Activated T-helper 17 cell treated with anti-CD3 and anti-CD28 coated beads, Interleukin-2, amount 50 U/mL, for 72 hours (primary cell): ENCODE measurements at regions not wholly inside any gene's neighbourhood (a gene's known extent, or its start where the extent isn't known, plus 50 kb on each side); places are given as distances from the start of the nearest gene placed in this dataset.

ENCODE experiments used
- ATAC-seq: fragments of 150-1000 bp; cut with Tn5 transposase; replicated peaks from 2 replicates; pipeline ENCODE4 v1.10.0; 2021; ENCODE audit warnings: mild to moderate bottlenecking, moderate library complexity
- H3K27ac Mint-ChIP-seq: one replicate; pipeline ENCODE4 v1.8.0; 2022; ENCODE audit warnings: mixed read lengths
- H3K27me3 Mint-ChIP-seq: one replicate; pipeline ENCODE4 v1.8.0; 2022; ENCODE audit warnings: mixed read lengths
- H3K36me3 Mint-ChIP-seq: one replicate; pipeline ENCODE4 v1.8.0; 2022; ENCODE audit warnings: low read depth, mild to moderate bottlenecking, mixed read lengths
- H3K4me1 Mint-ChIP-seq: one replicate; pipeline ENCODE4 v1.8.0; 2022; ENCODE audit warnings: mixed read lengths
- H3K4me3 Mint-ChIP-seq: one replicate; pipeline ENCODE4 v1.8.0; 2022; ENCODE audit warnings: mild to moderate bottlenecking, mixed read lengths
- H3K9me3 Mint-ChIP-seq: one replicate; pipeline ENCODE4 v1.8.0; 2022; ENCODE audit warnings: mixed read lengths

DNA sequence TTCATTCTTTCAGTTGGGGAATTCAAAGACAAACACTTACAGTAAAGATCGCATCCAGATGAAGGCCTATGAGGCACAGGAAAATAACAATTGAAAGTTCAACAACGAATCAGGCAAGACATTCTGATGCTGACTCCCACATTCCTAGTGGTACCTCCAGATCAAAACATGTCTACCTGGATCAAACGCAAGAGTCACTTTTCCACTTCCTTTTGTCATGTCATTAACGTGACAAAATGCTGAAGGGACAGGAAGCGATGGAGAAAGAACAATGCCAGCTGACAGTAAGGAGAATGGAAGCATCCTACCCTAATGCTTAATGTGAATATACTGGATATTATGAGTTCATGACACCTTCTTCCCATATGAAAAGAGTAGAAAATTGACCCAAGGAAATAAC is 365.4 kb upstream of the CDH11 start:
- no peak overlapping the region for H3K27ac Mint-ChIP-seq
- H3K9me3 Mint-ChIP-seq = peaks cover 6% of the 10 kb centered on the region
- H3K4me3 Mint-ChIP-seq = no peak overlapping the region
- H3K36me3 Mint-ChIP-seq = no peaks in the 10 kb centered on the region
- no peak for ATAC-seq
- H3K4me1 Mint-ChIP-seq = no peaks in the 10 kb centered on the region
- H3K27me3 Mint-ChIP-seq = no peaks in the 10 kb centered on the region

DNA sequence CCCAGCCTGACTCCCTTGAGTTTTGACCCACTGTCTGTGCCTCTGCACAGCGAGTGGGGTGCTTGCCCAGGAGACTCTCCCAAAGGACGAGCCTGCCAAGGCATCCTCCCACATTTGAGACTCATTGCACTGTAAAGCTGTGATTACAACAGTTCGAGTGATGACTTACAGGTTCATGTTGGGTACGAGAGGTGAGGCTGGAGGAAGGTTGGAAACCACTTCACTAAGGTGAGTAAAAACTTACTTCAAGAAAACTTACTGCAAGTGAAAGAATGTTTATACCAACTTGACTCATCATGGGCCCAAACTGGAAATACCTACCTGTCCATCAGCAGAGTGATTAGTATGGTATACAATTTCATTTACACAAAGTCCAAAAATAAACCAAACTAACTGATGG is 360.1 kb upstream of the CDH11 start:
- no peaks in the 10 kb centered on the region for H3K27me3 Mint-ChIP-seq
- no peak overlapping the region for H3K4me3 Mint-ChIP-seq
- no peaks in the 10 kb centered on the region for H3K36me3 Mint-ChIP-seq
- no peak for ATAC-seq
- H3K27ac Mint-ChIP-seq = no peak overlapping the region
- peaks cover 2% of the 10 kb centered on the region for H3K9me3 Mint-ChIP-seq
- no peaks in the 10 kb centered on the region for H3K4me1 Mint-ChIP-seq

DNA sequence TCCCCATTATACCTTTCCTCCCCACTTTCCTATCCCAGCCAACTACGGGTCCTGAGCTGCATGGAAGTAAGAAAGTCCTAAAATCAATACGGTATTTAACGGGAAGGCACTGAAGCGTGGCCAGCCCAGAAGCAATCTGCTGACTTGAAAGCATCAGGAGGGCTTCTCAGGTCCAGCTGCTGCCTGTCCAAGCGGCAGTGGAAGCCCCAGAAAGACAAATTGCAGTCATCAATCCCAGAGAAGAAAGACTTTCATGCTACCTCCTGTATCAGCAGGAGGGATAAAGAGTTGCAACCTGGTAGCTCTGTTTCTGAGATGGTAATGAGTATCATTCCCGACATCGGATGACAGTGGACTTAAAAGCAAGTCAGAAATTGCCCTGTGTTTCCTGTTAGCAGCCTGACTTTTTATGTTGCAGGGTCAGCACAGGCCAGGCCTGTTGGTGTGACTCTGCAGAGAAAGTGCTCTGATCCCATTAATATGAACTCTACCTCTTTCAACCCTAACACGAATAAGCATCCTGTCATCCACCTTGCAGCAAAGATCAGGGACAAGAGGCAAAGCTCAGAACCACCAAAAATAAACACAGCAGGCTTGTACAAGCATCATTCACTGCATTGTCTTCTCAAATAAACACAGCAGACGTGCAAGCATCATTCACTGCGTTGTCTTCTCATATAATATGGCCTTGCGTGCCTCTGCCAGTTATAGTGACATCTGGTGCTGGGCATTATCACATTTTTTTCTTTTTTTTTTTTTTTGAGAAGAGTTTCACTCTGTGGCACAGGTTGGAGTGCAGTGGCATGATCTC is 358.6 kb upstream of the CDH11 start:
- ATAC-seq = no peak
- H3K27me3 Mint-ChIP-seq = no peaks in the 10 kb centered on the region
- H3K9me3 Mint-ChIP-seq = peaks cover 5% of the 10 kb centered on the region
- no peak overlapping the region for H3K27ac Mint-ChIP-seq
- no peaks in the 10 kb centered on the region for H3K36me3 Mint-ChIP-seq
- H3K4me1 Mint-ChIP-seq = no peaks in the 10 kb centered on the region
- no peak overlapping the region for H3K4me3 Mint-ChIP-seq

DNA sequence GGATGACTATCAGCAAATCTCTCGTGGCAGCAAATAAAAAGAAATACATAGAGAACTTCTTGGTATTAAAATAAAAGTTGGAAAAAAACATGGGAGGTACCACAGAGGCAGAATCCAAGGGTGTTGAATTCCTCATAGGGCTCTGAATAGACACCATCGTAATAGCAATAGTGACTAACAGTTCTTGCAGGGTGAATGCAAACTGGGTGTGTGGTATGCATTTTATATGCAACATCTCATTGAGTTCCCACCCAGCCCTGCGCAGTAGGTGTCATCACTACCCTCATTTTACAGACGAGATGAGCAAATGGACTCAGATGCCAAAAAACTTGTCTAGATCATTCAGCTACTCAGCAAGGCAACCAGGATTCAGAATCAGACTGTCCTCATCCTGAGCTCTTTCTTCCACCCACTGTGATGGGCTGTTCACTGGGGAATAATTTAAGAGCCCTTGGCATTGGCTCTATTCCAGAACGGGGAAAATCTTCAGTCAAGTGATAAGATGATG is 354.6 kb upstream of the CDH11 start:
- no peaks in the 10 kb centered on the region for H3K4me1 Mint-ChIP-seq
- H3K27me3 Mint-ChIP-seq = no peaks in the 10 kb centered on the region
- H3K4me3 Mint-ChIP-seq = no peak overlapping the region
- H3K9me3 Mint-ChIP-seq = peaks cover 9% of the 10 kb centered on the region
- H3K36me3 Mint-ChIP-seq = no peaks in the 10 kb centered on the region
- ATAC-seq = no peak
- no peak overlapping the region for H3K27ac Mint-ChIP-seq

DNA sequence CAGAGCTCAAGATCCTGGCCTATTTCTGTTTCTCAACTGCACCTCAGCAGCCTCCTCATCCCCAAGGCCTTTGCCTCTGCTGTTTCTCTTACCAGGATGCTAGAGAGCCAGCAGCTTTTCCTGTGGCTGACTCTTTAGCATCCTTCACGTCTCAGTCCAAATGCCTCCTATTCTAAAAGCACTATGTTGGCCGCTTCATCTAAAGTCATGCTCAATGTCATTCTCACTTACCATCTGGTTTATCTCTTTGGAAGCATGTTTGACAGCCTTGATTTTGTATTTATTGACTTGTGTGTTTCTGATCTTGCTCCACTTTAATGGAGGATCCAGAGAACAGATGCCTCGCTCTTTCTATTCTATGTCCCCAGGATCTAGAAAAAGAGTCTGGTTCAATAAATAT is 351.8 kb upstream of the CDH11 start:
- no peak overlapping the region for H3K4me3 Mint-ChIP-seq
- ATAC-seq = no peak
- H3K36me3 Mint-ChIP-seq = no peaks in the 10 kb centered on the region
- no peak overlapping the region for H3K27ac Mint-ChIP-seq
- peaks cover 9% of the 10 kb centered on the region for H3K9me3 Mint-ChIP-seq
- no peaks in the 10 kb centered on the region for H3K4me1 Mint-ChIP-seq
- H3K27me3 Mint-ChIP-seq = no peaks in the 10 kb centered on the region

DNA sequence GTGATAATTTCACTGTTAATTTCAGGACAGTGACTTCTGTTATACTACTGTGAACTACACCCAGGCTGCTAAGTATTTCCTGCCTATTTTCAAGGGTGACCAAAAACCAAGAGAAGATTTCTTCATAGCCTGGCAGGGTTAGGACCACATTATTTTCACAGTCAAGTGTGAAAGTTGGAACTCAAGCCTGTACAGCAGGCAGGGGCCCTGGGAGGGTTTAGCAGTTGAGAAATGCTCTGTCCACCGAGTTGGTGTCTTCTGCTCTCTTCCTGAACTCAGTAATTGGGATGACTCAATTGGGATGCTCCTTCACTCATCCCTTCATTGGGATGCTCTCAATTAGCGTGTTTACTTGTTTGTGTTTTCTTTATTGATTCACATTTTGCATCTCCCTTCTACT is 347.3 kb upstream of the CDH11 start:
- H3K27me3 Mint-ChIP-seq = no peaks in the 10 kb centered on the region
- ATAC-seq = no peak
- no peaks in the 10 kb centered on the region for H3K4me1 Mint-ChIP-seq
- no peaks in the 10 kb centered on the region for H3K36me3 Mint-ChIP-seq
- peaks cover 4% of the 10 kb centered on the region for H3K9me3 Mint-ChIP-seq
- no peak overlapping the region for H3K27ac Mint-ChIP-seq
- H3K4me3 Mint-ChIP-seq = no peak overlapping the region

DNA sequence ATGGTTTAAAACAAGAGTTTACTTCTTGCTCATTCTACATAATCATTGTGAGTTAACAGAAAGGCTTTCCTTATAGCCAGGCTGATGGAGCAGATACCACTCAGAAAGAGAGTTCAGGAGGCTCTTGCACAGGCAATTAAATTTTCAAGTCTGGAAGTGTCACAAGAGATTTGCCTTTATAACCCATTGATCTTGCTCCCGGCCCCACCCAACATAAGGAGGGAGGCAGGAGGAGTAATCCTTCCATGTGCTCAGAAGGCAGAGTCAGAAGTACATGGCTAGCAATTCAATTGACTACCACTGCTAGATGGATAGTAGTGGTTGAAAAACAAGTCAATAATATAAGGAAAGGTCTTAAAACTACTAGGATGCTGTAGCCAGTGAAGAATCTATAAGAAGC is 346.3 kb upstream of the CDH11 start:
- Mint-ChIP-seq H3K4me1 (no peaks in the 10 kb centered on the region), H3K27ac (no peak overlapping the region), H3K9me3 (no peaks in the 10 kb centered on the region), H3K27me3 (no peaks in the 10 kb centered on the region), H3K4me3 (no peak overlapping the region), H3K36me3 (no peaks in the 10 kb centered on the region)
- ATAC-seq = no peak

DNA sequence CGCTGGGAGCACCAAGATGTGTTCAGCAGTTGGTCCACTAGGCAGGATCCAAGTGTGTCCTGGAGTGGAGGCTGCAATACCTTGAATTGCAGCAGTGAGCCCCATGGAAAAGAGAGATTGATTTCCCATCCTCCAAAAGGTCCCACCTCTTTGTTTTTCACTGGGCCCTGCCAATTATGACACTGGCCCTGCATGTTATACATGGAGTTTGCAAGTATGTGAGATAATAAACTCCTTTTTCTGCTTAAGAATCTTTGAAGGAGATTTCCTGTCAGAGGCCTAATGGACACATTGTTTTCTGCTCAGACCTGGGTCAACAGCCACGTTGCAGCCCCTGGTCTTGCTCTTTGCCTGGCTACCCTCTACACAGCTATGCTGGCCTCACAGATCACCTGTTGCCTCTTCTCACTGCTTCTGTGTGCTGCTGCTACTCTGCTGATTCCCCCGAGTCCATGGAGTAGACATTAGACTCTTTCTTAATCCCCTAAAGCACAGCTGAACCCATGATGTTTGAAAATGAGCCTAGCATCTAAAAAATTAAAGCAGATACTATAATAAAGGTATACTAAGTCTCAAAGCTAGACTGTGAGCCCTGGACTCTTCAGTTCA is 341.9 kb upstream of the CDH11 start:
- Mint-ChIP-seq H3K36me3 (no peaks in the 10 kb centered on the region), H3K9me3 (peaks cover 4% of the 10 kb centered on the region), H3K27me3 (no peaks in the 10 kb centered on the region), H3K4me1 (no peaks in the 10 kb centered on the region), H3K4me3 (no peak overlapping the region), H3K27ac (no peak overlapping the region)
- no peak for ATAC-seq

DNA sequence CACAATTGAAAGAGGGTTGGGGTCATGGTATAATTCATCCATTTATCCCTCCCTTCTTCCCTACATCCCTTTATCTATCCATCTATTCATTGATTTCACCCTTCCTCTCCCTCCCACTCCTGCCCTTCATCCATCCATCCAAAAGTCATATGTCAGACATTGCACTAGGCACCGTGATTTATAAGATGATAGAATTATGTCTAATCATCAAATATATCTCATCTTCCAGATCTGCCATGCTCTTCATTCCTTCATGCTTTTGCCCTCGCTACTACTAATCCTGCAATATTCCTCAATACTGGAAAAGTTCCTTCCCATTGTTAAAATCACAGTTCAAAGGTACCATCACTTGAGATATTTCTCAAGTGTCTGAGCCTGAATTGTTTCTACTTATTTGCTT is 335.2 kb upstream of the CDH11 start:
- Mint-ChIP-seq H3K27ac (no peak overlapping the region), H3K4me3 (no peak overlapping the region), H3K9me3 (peaks cover 16% of the 10 kb centered on the region), H3K36me3 (no peaks in the 10 kb centered on the region), H3K4me1 (no peaks in the 10 kb centered on the region), H3K27me3 (no peaks in the 10 kb centered on the region)
- no peak for ATAC-seq

DNA sequence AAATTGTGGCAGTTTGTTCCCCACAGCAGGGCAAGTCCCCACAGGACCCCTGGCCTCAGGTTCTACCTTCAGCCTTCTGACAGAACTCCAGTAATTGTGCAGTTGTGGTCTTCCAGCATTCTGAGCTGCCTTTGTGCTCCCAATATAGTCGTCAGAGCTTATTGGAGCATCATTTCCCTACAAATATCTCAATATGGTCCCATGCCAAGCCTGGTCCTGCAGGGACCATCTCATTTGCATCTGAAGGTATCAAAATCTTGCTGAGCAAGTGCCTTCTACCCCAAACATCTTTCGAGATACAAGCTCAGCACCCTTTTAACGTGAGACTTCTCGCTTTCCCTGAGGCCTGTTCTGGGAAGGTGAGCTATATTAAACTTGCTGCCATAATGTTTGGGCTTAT is 333.9 kb upstream of the CDH11 start:
- no peaks in the 10 kb centered on the region for H3K4me1 Mint-ChIP-seq
- no peaks in the 10 kb centered on the region for H3K36me3 Mint-ChIP-seq
- peaks cover 13% of the 10 kb centered on the region for H3K9me3 Mint-ChIP-seq
- H3K4me3 Mint-ChIP-seq = no peak overlapping the region
- no peaks in the 10 kb centered on the region for H3K27me3 Mint-ChIP-seq
- no peak overlapping the region for H3K27ac Mint-ChIP-seq
- ATAC-seq = no peak

DNA sequence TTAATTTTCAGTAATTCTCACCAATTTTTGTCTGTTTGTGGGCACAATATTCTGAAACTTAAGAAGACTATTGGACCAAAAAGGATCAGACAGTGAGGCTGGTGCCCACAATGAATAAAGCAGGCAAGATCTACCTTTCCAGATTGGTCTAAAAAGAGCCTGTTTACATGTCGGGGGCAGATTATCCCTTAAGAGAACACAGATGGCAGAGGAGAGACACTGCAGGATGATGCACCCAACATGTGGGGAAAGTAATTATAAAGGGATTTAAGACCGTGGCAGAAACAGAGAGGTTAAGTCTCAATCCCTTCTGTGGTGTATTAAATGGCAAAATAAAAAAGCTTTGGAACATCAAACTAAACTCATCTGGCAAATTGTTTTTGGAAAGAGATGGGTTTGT is 331.8 kb upstream of the CDH11 start:
- H3K4me1 Mint-ChIP-seq = no peaks in the 10 kb centered on the region

DNA sequence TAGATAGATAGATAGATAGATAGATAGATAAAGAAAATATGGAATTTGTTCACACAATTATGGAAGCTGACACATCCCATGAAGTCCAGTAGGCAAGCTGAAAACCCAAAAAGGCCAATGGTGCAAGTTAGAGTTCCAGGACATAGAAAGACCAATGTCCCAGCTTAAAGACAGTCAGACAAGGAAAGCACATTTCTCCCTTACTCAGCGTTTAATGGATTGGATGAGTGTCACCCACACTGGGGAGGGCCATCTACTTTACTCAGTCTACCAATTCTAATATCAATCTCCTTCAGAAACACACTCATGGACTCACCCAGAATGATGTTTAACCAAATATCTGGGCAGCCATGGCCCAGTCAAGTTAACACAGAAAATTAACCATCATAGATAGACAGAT is 327.7 kb upstream of the CDH11 start:
- Mint-ChIP-seq H3K4me1 (no peaks in the 10 kb centered on the region), H3K27me3 (no peaks in the 10 kb centered on the region), H3K4me3 (no peak overlapping the region), H3K27ac (no peak overlapping the region), H3K9me3 (peaks cover 30% of the 10 kb centered on the region), H3K36me3 (no peaks in the 10 kb centered on the region)
- ATAC-seq = no peak

More for the DNA sequence above, 331.8 kb upstream of the CDH11 start:
- Mint-ChIP-seq H3K36me3 (no peaks in the 10 kb centered on the region), H3K27ac (no peak overlapping the region), H3K27me3 (no peaks in the 10 kb centered on the region), H3K9me3 (peaks cover 24% of the 10 kb centered on the region), H3K4me3 (no peak overlapping the region)
- no peak for ATAC-seq

DNA sequence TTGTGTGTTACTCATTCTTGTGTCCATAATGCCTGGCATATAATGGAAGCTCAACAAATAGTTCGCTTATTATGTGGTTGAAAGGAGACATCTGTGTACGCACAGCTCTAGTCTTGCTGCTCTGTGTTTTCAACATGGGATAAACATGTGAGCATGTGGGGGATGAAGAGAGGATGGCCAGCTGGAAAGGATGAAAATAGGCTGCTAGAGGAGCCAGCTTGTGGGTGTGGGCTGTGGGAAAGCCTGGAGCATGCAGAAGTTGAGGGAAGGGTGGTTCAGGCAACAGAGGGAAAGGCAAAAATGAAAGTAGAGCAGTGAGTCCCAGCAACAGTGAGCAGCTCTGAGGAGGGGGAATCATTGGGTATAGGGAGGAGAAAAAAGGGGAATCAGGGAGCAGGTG is 324.6 kb upstream of the CDH11 start:
- Mint-ChIP-seq H3K27ac (no peak overlapping the region), H3K9me3 (peaks cover 29% of the 10 kb centered on the region), H3K4me1 (no peaks in the 10 kb centered on the region), H3K27me3 (no peaks in the 10 kb centered on the region), H3K4me3 (no peak overlapping the region), H3K36me3 (no peaks in the 10 kb centered on the region)
- no peak for ATAC-seq

DNA sequence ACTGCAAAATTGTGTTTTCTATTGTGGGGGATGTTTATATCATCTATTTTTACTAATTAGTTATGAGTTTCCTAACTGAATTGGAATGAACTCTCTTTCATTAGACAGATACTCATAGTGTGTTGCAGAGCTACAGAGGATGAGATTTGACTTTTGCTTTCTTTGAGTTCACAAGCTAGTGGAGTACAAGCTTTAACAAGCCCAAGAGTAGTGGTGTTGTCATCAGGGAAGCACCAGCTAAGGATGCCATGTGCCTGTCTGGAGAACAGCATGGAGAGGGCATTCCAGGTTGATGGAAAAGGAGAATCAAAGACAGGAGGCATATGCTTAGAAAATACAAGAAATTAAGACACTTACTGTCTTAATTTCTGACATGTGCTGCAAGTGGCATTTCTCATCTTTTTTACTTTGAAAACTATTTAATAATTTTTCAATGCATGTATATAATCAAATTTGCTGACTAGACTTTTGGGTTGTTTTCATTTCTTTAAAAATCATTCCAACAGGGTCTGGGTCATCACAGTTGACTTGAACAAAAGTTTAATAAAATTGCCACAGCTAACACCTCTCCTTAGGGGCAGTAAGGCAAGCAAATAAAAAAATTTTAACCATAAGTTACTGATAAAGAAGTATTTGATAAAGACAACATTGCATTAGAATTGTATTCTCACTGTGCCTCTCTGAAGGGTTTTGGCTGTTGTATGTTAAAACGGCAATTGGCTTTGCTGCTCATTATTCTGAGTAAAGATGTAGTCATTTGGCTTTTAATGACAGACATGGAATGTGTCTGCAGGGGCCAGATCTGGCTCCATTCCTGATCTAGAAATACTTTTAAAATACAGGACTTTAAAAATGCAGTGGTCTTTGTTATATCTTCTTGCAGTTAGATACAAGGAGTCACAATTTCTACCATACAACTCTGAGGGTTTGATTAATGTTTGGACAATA is 323.7 kb upstream of the CDH11 start:
- no peaks in the 10 kb centered on the region for H3K36me3 Mint-ChIP-seq
- no peak overlapping the region for H3K27ac Mint-ChIP-seq
- no peak overlapping the region for H3K4me3 Mint-ChIP-seq
- no peaks in the 10 kb centered on the region for H3K27me3 Mint-ChIP-seq
- no peak for ATAC-seq
- no peaks in the 10 kb centered on the region for H3K4me1 Mint-ChIP-seq
- peaks cover 29% of the 10 kb centered on the region for H3K9me3 Mint-ChIP-seq
